Parathyroid adenoma (tissue), 2 donors: ENCODE measurements at regions not wholly inside any gene's neighbourhood (a gene's known extent, or its start where the extent isn't known, plus 50 kb on each side); places are given as distances from the start of the nearest gene placed in this dataset.

Experiments used
- H2AFZ ChIP-seq: fragments of 300-600 bp; sonication (generic); one replicate; pipeline ENCODE4 v1.7.0; 2017; ENCODE audit warnings: antibody characterized with exemption, mild to moderate bottlenecking
- H3K27ac ChIP-seq: fragments of 300-600 bp; sonication (generic); one replicate; pipeline ENCODE4 v1.7.0; 2017
- H3K27me3 ChIP-seq: fragments of 300-600 bp; sonication (generic); one replicate; pipeline ENCODE4 v1.7.0; 2017; ENCODE audit warnings: low read length; ENCODE audit not compliant: control insufficient read depth, insufficient read depth
- H3K36me3 ChIP-seq: fragments of 300-600 bp; sonication (generic); one replicate; pipeline ENCODE4 v1.7.0; 2017; ENCODE audit warnings: low read length; ENCODE audit not compliant: control insufficient read depth, insufficient read depth
- H3K4me1 ChIP-seq: fragments of 300-600 bp; sonication (generic); one replicate; pipeline ENCODE4 v1.7.0; 2017; ENCODE audit warnings: control low read depth
- H3K4me2 ChIP-seq: fragments of 300-600 bp; sonication (generic); one replicate; pipeline ENCODE4 v1.7.0; 2017; ENCODE audit warnings: low read length
- H3K4me3 ChIP-seq: fragments of 300-600 bp; sonication (generic); one replicate; pipeline ENCODE4 v1.7.0; 2017; ENCODE audit warnings: low read depth, low read length
- H3K79me2 ChIP-seq: fragments of 300-600 bp; sonication (generic); one replicate; pipeline ENCODE4 v1.7.0; 2017; ENCODE audit warnings: control low read depth
- H3K9ac ChIP-seq: fragments of 300-600 bp; sonication (generic); one replicate; pipeline ENCODE4 v1.7.0; 2017; ENCODE audit warnings: mild to moderate bottlenecking
- H3K9me3 ChIP-seq: fragments of 300-600 bp; sonication (generic); one replicate; pipeline ENCODE4 v1.7.0; 2017; ENCODE audit warnings: low read length; ENCODE audit not compliant: control insufficient read depth
- CTCF ChIP-seq: fragments of 300-600 bp; sonication (generic); IDR thresholded peaks from one replicate; pipeline ENCODE4 v1.7.0; 2017; ENCODE audit warnings: antibody characterized with exemption, mild to moderate bottlenecking
- donor health status: primary hyperparathyroidism.

- Histone ChIP-seq H3K9me3 (no peaks in the 10 kb centered on the region), H3K27me3 (no peaks in the 10 kb centered on the region), H3K79me2 (no peaks in the 10 kb centered on the region), H3K4me2 (no peak overlapping the region), H3K36me3 (no peaks in the 10 kb centered on the region), H3K4me3 (no peak overlapping the region), H3K27ac (no peak overlapping the region), H3K9ac (no peak overlapping the region), H2AFZ (no peak overlapping the region), H3K4me1 (no peaks in the 10 kb centered on the region)
- no peak for TF ChIP-seq CTCF
These were observed 338.0 kb upstream of the GYPC start for GRCh38 chr2:126317790-126318431.

GRCh38 chr2:126322342-126322741 is 333.6 kb upstream of the GYPC start:
- TF ChIP-seq CTCF: no peak
- H3K27me3 ChIP-seq: no peaks in the 10 kb centered on the region
- no peaks in the 10 kb centered on the region for H3K36me3 ChIP-seq
- H2AFZ ChIP-seq: no peak overlapping the region
- no peaks in the 10 kb centered on the region for H3K4me1 ChIP-seq
- H3K9ac ChIP-seq: no peak overlapping the region
- no peak overlapping the region for H3K4me3 ChIP-seq
- no peak overlapping the region for H3K4me2 ChIP-seq
- H3K9me3 ChIP-seq: no peaks in the 10 kb centered on the region
- no peaks in the 10 kb centered on the region for H3K79me2 ChIP-seq
- no peak overlapping the region for H3K27ac ChIP-seq

- H3K9me3 ChIP-seq: peaks cover under 1% of the 10 kb centered on the region
- H3K4me1 ChIP-seq: no peaks in the 10 kb centered on the region
- TF ChIP-seq CTCF: no peak
- H3K36me3 ChIP-seq: no peaks in the 10 kb centered on the region
- no peaks in the 10 kb centered on the region for H3K79me2 ChIP-seq
- no peak overlapping the region for H2AFZ ChIP-seq
- no peak overlapping the region for H3K4me3 ChIP-seq
- H3K4me2 ChIP-seq: no peak overlapping the region
- H3K9ac ChIP-seq: no peak overlapping the region
- no peaks in the 10 kb centered on the region for H3K27me3 ChIP-seq
- H3K27ac ChIP-seq: no peak overlapping the region
These were observed 330.8 kb upstream of the GYPC start for GRCh38 chr2:126325202-126325601.

GRCh38 chr2:126329173-126329572 is 326.8 kb upstream of the GYPC start:
- Histone ChIP-seq H3K79me2 (no peaks in the 10 kb centered on the region), H3K4me3 (no peak overlapping the region), H3K4me1 (no peaks in the 10 kb centered on the region), H3K27me3 (no peaks in the 10 kb centered on the region), H3K4me2 (no peak overlapping the region), H3K9me3 (peaks cover 3% of the 10 kb centered on the region), H2AFZ (no peak overlapping the region), H3K27ac (no peak overlapping the region), H3K36me3 (no peaks in the 10 kb centered on the region), H3K9ac (no peak overlapping the region)
- no peak for TF ChIP-seq CTCF

- TF ChIP-seq CTCF: no peak
- H3K27ac ChIP-seq: no peak overlapping the region
- H3K4me1 ChIP-seq: no peaks in the 10 kb centered on the region
- H3K79me2 ChIP-seq: no peaks in the 10 kb centered on the region
- no peak overlapping the region for H3K9ac ChIP-seq
- H3K4me3 ChIP-seq: no peak overlapping the region
- H3K9me3 ChIP-seq: no peaks in the 10 kb centered on the region
- H3K27me3 ChIP-seq: no peaks in the 10 kb centered on the region
- no peak overlapping the region for H3K4me2 ChIP-seq
- H2AFZ ChIP-seq: no peak overlapping the region
- no peaks in the 10 kb centered on the region for H3K36me3 ChIP-seq
These were observed 313.5 kb upstream of the GYPC start for GRCh38 chr2:126342457-126342856.
